CD4-positive, alpha-beta T cell treated with Interleukin-15 for 1 hour (primary cell): ENCODE measurements at regions not wholly inside any gene's neighbourhood (a gene's known extent, or its start where the extent isn't known, plus 50 kb on each side); places are given as distances from the start of the nearest gene placed in this dataset.

ENCODE experiments used
- DNase-seq: peaks from one replicate; pipeline ENCODE4 v3.0.0-alpha.2; 2020

DNA sequence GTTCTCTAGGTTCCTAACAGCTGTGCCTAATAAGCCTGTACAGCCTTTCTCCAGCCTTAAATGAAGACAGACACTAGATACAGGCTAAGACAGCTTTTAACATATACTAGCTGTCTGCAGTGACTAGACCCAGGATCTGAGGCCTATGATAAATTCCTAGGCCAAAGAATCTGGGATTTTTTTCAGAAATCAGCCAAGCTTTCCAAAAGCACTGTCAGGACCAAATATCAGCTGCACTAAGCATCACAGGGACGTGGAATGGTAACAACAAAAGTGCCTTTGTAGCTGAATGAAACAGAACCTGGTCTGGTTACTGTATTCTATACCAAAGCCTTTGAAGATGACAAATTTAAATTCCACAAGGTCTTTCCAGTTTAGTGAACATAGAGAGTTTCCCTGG, 77.9 kb upstream of the DOCK9 start:
- no peak for DNase-seq

DNA sequence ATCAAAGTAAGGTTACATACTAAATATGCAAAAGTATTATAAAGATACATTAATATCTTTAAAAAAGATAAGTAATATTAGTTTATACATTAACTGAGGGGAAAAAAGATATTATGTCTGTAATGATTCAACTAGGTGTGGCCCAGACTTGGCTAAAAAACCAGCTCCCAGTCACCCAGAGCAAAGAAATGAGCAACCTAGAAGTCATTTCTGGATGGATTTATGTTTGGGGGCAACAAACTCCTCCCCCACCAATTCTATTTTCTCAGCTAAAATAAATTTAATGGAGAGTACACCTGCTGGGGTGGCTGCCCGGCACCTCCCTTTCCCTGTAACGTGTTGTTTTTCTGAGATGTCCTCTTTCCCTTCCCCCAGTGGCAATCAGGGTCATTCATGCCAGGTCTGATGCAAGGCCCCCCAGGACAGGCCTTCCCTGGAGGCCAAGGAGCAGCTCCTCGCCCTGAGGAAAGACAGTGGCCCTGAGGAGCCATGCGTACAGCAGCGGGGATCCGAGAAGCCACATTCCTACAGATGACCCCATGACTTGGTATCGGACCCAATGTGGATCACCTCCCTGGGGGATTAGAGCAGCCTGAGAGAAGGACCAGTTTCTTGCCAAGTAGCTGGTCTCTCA, 78.6 kb upstream of the DOCK9 start:
- no peak for DNase-seq

DNA sequence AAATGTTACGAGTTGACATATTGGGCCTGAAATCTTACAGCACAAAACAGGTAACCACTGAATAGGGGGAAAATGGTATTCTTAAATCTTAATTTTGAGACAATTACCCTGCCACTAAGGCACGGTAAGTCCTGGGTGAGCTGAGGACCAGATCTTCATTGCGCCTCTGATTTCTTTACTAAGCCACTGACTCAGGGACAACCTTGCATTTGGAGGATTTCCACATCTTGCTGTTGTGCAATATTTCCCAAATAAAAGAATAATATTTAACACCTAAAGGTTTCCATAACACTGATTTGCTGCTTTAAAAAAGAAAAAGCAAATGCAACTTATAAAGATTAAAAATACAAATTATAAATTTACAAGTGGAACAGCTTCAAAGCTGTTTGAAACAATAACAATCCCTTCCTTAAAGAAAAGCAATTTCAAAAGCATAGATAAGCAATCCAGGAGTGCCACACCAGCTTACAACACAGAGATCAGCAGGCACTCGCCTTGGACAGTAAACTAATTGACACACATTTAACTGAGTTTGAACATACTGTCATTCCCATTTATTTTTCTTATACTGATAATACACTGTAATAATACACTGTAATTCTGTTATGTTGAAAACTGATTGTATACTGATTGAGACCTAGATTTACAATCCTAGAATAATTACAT, 79.6 kb upstream of the DOCK9 start:
- no peak for DNase-seq

DNA sequence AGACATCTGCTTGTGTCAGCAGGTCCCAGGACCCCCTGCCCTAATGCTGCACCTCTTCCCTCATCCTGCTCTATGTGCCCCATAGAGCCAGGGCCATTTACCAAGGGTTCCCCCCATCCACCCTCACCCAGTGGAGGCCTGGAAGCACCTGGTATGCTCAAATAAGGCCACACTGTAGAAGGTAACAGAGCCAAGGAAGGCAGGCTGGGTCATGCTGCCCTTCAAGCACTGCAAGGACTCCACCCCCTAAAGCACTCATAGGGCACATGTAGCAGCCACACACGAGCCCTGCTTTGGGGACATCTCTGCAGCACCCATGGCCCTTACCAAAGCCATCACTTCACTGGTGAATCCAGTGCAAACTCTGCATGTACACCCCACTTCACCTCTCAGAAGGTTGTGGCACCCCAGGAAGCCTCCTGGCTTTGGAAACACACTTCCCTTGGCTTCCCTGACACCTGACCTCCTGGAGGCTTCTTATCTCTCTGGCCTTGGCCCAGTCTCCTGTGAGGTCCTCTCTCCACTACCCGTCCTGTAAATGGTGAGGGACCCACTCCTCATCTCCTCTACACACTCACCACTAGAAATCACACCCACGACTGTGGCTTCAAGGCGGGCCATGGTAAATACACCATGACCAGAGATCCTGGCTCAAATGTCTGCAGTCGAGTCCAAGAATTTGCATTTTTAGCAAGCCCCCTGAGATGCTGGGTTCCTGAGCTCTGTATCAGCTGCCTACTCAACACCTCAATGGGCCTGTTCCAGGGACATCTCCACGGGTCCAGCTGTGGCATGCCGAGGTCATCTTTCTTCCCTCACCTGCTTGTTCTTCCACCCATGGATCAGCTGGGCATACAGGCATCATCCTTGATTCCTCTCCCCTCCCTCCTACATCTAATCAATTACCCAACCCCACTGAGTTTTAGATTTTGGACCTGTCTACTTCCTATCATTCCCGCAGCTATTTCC, 80.9 kb upstream of the DOCK9 start:
- DNase-seq: no peak

DNA sequence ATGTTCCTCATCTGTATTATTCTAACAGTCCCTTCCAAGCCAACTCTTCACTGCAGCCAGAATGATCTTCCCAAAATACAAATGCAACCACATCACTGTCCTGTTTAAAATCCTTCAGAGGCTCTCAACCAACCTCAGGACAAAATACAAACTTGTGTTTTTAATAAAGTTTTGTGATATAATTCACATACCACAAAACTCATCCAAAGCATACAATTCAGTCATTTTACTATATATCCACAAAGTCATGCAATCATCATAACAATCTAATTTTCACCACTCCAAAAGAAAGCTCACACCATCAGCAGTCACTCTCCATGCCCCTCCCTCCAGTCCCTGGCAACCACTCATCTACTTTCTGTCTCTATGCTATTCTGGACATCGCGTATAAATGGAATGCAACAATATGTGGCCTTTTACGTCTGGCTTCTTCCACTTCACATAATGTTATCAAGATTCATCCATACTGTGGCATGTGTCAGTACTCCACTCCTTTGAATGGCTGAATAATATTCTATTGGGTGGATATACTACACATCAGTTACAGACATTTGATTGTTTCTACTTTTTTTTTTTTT, 81.7 kb upstream of the DOCK9 start:
- DNase-seq: no peak

DNA sequence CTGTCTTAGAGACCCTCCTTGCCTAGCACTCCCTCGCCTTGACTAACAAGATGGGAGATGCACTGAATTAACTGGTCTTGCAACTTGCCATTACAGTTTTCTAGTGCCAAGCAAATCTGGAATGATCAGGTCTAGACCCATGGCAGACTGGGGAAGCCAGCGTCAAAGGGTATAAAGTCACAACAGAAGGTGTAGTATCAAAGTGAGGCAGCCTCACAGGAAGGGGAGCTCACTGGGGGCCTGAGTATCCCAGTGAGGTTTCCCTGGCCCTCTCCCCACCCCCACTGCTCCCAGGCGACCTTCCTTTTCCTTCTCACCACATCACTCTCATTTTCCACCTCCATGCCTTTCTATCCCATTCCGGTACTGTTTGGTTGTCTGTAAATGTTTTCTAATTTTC, 83.5 kb upstream of the DOCK9 start:
- no peak for DNase-seq

DNA sequence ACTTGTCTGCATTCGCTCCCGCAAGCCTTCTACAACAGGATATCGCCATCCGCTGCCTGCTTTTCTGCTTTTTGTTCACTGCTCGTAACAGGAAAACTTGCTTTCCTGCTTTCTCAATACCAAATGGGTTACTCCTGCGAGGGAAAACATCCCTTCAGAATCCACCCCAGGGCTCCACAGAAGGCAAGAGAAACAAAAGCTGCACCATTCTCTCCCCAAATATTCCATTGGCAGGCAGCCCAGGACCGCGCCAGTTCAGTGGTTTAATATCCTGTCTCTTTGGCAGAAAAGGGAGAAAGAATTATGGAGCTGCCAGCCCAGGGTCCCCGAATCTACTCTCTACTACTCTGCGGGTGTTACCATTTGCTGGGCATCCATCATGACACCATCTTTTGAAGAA, 84.7 kb upstream of the DOCK9 start:
- no peak for DNase-seq

DNA sequence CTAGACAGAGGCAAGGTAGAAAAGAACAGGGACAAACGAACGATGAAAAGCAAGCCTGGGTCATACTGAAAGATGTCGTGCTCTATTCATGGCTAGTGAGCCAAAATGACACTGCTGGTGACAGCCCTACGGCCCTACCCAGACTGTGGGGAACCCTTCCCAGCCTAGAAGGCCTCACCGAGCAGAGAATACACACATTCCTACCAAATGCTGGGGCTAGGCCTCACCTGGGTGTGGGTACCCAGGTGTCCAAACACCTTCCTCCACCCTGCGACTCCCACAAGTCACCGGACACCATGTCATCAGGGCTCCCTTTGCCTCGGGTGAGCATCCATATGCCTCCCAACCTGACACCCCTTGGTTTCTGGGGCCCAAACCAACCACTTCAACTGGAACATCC, 85.3 kb upstream of the DOCK9 start:
- no peak for DNase-seq

DNA sequence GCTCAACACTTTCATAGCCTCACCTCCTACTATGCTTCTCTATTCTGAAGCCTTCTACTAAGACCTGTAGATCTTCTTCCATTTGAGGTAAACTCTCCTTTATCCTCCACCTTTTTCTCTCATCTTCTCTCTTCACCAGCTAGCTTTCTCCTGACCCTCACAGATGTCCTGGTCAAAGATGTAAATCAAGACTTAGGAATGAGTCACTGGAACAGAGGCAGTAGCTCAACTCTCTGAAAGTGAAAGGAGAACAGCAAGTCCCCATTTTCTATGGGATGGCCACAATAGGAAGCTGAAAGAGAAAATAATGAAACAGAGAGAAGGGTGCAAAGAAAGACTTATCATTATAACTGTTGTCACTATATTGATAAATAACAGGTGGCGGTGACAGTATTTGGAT, 86.1 kb upstream of the DOCK9 start:
- DNase-seq: no peak

DNA sequence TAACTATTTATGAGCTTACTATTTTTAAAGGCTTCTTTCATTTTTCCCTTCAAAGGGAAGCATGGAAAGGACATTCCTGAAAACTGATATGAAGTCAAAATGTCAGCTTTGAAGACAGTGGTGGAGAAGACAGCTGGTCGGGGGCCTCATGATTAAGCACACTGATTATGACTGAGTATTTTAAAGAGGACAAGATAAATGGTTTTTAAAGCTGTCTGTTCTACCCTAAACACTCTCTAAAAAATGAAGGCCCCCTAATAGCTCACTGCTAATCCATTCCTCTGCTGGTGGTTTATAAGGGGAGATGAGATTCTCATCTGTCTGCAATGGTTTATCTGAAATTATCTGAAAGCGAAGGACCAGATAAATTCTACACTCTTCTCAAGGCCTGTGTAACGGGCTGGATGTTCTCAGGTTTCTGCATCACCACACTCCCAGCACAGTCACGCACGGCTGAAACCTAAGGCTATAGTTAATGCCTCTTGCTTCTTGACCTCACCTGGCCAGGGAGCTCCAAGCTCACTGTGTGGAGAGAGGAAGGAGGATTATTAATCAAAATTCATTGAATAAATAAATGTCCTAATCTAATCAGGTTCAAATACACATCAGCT, 86.9 kb upstream of the DOCK9 start:
- DNase-seq: no peak

DNA sequence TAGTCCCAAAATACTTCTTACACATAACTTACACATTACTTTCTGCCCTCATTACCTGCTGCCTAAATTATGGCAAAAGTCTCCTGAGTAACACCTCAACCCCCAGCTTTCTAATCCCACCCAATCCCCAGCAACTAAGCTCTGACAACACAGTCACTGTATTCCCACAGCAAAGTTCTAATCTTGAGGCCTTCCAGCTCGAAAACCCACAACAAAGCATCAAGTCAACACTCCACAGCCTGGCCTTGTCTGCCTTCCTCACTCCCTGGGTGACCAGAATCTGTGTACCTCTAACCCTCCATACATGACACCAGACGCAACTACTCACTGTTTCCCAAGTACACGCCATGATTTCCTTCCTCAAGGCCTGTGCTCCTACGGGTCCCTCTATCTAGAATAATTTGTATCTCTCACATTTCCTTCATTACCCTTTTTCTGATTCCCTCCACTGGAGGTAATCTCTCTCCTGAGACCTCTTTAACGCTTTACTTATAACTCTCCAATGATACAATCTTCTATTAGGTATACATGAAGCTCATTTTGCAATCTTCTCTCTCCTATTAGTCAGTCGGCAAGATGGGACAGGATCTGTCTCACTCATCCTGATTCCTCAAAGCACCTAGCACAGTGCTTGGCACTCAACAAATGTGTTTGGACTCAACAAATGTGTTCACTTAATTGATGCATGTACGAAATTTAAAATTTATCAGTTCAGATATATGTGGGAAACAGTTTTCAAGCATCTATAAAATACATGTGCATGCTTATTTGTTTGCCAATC, 87.6 kb upstream of the DOCK9 start:
- no peak for DNase-seq

DNA sequence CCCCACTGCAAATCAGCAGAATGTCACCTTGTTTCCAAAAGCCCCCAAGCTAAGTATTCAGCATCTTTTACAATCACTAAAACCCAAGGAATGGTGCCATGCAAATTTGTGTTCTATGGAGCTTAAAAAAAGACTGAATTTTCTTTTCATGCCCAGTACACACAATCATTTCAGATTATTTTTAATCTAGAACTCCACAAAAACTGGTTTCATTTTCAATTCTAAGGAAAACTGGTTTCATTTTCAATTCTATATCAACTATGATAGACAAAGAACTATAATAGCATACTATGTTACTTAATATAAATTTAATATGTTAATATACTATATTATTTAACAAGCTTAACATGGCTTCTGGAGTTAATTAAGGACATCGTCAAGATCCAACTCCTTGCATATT, 88.4 kb upstream of the DOCK9 start:
- no peak for DNase-seq

DNA sequence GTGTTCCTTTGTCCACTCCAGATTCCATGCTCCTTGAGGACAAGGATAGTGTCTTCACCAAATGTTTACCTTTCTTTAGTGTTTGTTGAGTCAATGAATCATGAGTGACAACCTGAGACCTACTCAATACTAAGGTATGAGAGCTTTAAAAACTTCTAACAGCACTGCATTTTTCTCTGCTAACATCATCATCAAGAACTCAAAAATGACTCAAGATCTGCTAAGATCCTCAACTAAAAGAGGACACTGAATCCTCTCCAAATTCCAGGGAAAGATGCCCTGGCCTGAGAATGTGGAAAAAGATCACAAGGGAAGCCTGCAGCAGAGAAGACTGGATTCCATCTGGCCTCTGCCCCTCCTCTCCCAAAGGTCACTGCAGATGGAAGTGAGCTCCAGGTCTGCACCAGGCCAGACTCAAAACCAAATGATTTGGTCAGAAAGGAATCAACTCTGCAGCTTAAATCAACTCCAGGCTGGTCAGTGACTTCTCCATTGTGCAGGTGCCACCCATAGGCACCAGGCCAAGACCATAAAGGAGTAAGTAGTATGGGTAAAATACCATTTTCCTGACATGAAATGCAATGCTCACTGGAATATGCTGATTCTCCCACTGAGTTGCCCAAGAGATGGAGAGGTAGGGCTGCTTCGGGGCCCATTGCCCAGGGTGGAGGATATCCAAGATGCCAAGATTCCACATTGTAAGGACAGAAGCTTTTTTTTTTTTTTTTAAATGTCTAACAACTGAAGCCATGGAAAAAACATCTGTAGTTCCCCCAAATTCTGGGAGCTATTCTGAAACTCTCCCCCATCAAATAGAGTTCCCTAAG, 89.5 kb upstream of the DOCK9 start:
- no peak for DNase-seq

DNA sequence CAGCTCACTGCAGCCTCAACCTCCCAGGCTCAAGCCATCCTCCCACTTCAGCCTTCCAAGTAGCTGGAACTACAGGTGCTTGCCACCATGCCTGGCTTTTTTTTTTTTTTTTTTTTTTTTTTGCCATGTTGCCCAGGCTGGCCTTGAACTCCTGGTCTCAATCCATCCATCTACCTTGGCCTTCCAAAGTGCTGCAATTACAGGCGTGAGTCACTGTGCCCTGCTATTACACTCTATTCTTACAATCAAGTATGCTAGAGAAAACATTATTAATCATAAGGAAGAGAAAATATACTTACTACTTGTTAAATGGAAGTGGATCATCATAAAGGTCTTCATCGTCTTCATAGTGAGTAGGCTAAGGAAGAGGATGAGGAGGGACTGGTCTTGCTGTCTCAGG, 93.3 kb upstream of the DOCK9 start:
- DNase-seq: no peak

DNA sequence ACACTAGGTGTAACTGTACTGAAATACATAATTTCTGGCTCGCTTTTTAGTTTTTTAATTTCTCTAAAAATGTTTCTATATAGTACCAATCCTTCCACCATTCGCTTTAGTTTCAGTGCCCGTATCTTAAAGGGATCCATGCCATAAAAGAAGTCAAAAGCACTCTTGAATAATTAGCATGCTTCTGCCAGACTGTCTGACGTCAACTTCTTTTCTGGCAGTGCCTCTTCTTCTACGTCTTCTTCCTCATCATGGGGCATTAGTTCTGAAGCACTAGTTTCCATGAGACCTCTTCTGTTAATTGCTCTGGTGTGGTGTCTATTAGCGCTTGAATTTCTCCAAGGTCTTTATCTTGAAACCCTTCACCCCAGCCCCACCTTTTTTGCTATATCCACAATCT, 93.8 kb upstream of the DOCK9 start:
- DNase-seq: no peak

DNA sequence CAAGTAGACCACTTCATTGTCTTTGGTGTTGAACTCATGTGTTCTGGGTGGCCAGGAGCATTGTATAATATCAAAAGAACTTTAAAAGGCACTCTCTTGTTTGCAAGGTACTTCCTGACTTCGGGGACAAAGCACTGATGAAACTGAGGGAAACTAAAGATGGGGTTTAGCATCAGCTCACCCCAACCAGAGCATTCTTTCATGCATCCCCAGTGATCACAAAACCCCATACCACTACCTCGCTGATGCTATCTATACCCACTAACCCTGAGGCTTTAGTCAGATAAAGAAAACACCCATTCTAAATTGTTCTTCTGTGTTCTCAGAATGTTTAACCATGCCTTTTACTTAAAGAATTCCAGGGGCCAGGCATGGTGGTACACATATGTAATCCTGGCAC, 94.5 kb upstream of the DOCK9 start:
- DNase-seq: no peak

DNA sequence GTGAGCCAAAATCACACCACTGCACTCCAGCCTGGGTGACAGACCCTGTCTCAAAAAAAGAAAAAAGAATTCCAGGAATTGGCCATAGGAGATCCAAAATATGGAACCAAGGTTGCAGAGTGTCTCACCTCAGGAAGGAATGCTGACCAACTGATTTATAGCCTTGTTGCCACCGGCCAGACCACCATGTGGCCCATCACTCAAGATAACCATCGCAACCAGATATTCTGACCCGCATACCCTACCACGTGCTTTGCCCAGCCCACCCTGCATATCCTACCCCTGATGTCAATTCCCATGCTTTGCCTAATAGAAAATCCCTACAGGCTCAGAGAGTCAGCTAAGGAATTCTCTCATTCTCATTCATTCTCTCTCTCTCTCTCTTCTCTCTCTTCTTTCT, 95.1 kb upstream of the DOCK9 start:
- DNase-seq: no peak

DNA sequence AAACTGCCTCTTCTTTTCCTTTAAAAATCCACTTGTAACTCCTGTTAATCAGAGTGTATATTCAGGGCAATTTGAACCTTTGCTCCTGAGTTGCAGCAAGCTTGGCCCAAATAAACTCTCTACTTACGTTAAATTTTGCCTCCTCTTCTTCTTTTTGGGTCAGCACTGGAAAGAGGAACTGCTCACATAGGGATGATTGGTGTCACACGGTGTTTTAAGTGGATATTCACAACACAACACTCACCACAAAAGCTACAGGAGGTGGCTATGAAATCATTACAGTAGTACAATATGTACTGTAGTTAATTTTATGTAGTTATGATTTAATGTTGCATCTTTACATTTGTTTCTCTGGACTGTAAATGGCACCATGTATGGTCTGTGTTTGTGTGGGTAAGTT, 96.8 kb upstream of the DOCK9 start:
- DNase-seq: no peak

DNA sequence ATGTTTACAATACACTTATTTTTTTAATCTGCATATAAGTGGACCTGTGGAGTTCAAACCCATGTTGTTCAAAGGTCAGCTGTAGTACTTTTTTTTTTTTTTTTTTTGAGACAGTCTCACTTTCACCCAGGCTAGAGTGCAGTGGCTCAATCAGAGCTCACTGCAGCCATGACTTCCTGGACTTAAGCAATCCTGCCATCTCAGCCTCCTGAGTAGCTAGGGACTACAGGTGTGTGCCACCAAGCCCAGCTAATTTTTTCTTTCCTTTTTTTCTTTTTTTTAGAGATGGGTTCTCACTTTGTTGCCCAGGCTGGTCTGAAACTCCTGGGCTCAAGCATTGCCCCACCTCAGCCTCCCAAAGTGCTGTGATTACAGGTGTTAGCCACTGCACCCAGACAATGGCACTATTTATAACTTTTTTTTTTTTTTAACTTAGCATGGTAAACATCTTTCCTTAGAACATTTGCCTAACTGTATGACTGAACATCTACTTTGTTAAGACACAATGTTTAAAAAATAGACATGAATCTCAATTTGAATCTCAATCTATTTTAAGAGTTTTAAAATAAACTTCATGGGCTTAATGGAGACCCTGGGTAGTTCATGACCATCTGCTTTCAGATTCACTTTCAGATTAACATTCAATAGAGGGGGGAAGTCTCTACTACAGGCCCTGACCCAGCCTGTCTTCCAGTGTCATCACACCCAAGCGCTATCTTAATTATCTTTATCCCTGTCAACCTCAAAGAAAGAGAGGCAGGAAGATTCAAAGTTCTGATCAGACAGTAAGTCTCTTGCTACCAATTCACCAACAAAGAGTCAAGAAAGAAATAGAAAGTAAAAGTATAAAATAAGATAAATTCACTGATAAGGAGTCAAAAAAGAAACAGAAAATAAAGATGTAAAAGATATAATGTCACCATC, 97.7 kb upstream of the DOCK9 start:
- no peak for DNase-seq
